ENCODE measurements at regions not wholly inside any gene's neighbourhood (a gene's known extent, or its start where the extent isn't known, plus 50 kb on each side); places are given as distances from the start of the nearest gene placed in this dataset.

DNA sequence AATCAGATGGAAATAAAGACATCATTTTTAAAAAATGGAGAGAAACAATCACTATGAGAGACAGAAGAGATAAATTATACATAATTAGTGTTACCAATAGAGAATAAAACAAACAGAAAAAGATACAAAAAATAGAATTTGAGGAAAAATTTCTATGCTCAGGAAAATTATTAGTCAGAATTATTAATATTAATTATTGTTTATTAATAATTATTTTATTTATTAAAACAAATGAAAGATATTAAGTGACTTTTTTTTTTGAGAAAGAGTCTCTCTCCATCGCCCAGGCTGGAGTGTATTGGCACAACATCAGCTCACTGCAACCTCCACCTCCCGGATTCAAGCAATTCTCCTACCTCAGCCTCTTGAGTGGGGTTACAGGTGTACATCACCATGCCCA lies 299.8 kb upstream of the NR5A2 start:
- TF ChIP-seq, protein P1, sequence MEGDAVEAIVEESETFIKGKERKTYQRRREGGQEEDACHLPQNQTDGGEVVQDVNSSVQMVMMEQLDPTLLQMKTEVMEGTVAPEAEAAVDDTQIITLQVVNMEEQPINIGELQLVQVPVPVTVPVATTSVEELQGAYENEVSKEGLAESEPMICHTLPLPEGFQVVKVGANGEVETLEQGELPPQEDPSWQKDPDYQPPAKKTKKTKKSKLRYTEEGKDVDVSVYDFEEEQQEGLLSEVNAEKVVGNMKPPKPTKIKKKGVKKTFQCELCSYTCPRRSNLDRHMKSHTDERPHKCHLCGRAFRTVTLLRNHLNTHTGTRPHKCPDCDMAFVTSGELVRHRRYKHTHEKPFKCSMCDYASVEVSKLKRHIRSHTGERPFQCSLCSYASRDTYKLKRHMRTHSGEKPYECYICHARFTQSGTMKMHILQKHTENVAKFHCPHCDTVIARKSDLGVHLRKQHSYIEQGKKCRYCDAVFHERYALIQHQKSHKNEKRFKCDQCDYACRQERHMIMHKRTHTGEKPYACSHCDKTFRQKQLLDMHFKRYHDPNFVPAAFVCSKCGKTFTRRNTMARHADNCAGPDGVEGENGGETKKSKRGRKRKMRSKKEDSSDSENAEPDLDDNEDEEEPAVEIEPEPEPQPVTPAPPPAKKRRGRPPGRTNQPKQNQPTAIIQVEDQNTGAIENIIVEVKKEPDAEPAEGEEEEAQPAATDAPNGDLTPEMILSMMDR (conservative IDR thresholded peaks at IDR 0.05 in 1 of 2, IDR thresholded peaks at IDR 0.05 in 1 of 2; ENCODE audit: extremely low read depth in 1 of 2, insufficient read depth in 1 of 2, low read depth in 1 of 2, low read length in 2 of 2): no peak
- TF ChIP-seq EZH2 (IDR thresholded peaks at IDR 0.05; ENCODE audit: borderline replicate concordance, low read length): no peak
